Common myeloid progenitor, CD34-positive (primary cell): ENCODE measurements at regions not wholly inside any gene's neighbourhood (a gene's known extent, or its start where the extent isn't known, plus 50 kb on each side); places are given as distances from the start of the nearest gene placed in this dataset.

ENCODE experiments used
- CTCF ChIA-PET: fragments of 350-600 bp; sonication (Branson Sonifier 250); formaldehyde crosslinking; loops from one replicate; lab custom pipeline; 2021; ENCODE audit warnings: antibody characterized with exemption; lab: Charles Lee
- POLR2A ChIA-PET: fragments of 350-600 bp; sonication (Branson Sonifier 250); formaldehyde crosslinking; loops from one replicate; lab custom pipeline; 2021; ENCODE audit warnings: antibody characterized with exemption; lab: Charles Lee
- DNase-seq, 3 donors: peaks; one replicate each; pipeline versions ENCODE4 v3.0.0 to v3.0.0-alpha.2; 2013
- H3K27ac ChIP-seq, 2 experiments: 1 replicate in 1 of 2; 2 replicates in 1 of 2; pipeline ENCODE4 v1.7.0; 2013; ENCODE audit warnings: inconsistent platforms in 2 of 2, low read length in 2 of 2, mild to moderate bottlenecking in 2 of 2, low read depth in 1 of 2, moderate library complexity in 1 of 2; ENCODE audit not compliant: severe bottlenecking in 2 of 2, insufficient read depth in 1 of 2, poor library complexity in 1 of 2
- H3K27me3 ChIP-seq, 5 experiments: replicated peaks in 2 of 5; 1 replicate in 3 of 5; 2 replicates in 2 of 5; pipeline versions ENCODE4 v1.6.1 to v1.7.0; 2013; ENCODE audit warnings: low read length in 4 of 5, mild to moderate bottlenecking in 2 of 5, moderate library complexity in 2 of 5, inconsistent platforms in 1 of 5; ENCODE audit not compliant: insufficient read depth in 5 of 5, control insufficient read depth in 4 of 5
- H3K36me3 ChIP-seq, 4 experiments: 1 replicate in 2 of 4; 2 replicates in 2 of 4; pipeline versions ENCODE4 v1.6.1 to v1.7.0; 2013; ENCODE audit warnings: low read length in 3 of 4, control low read depth in 1 of 4, mild to moderate bottlenecking in 1 of 4; ENCODE audit not compliant: control insufficient read depth in 4 of 4, insufficient read depth in 4 of 4
- H3K4me1 ChIP-seq, 4 experiments: 1 replicate in 3 of 4; 2 replicates in 1 of 4; pipeline versions ENCODE4 v1.6.1 to v1.7.1; 2013; ENCODE audit warnings: low read length in 3 of 4, mild to moderate bottlenecking in 3 of 4, control low read depth in 1 of 4, inconsistent platforms in 1 of 4, moderate library complexity in 1 of 4; ENCODE audit not compliant: control insufficient read depth in 4 of 4, insufficient read depth in 4 of 4; ENCODE audit errors: control extremely low read depth in 1 of 4
- H3K4me3 ChIP-seq, 7 experiments: 1 replicate in 4 of 7; 2 replicates in 3 of 7; pipeline versions ENCODE4 v1.5.1 to v1.7.0; 2013; ENCODE audit warnings: mild to moderate bottlenecking in 7 of 7, low read length in 6 of 7, moderate library complexity in 6 of 7, inconsistent platforms in 2 of 7, low read depth in 2 of 7, control low read depth in 1 of 7; ENCODE audit not compliant: insufficient read depth in 4 of 7, control insufficient read depth in 1 of 7; ENCODE audit errors: extremely low read depth in 1 of 7
- H3K9me3 ChIP-seq, 5 experiments: 1 replicate in 4 of 5; 2 replicates in 1 of 5; pipeline versions ENCODE4 v1.6.1 to v1.7.1; 2013; ENCODE audit warnings: low read length in 4 of 5, mild to moderate bottlenecking in 2 of 5, inconsistent platforms in 1 of 5, low read depth in 1 of 5, moderate library complexity in 1 of 5; ENCODE audit not compliant: control insufficient read depth in 4 of 5, insufficient read depth in 2 of 5; ENCODE audit errors: control extremely low read depth in 1 of 5
- WGBS: methylation state at CpG from one replicate; pipeline ENCODE4 v1.1.5; 2013; ENCODE audit not compliant: insufficient coverage; 5-methylcytosine and 5-hydroxymethylcytosine counted together

DNA sequence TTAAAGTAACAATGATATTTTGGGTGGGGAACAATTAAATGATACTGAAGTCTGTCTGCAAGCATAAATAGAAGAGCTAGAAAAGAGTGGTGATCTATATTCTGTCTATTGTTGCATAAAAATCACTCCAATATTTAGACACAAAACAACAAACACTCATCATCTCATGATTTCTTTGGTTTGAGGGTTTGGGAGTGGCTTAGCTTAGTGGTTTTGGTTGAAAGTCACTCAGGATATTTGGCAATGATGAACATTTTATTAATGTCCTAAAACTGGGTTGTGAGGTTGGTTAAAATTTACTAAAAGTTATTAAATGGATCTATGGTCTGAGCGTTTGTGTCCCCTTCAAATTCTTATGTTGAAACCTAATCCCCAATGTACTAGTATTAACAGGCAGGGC, 54.7 kb upstream of the EGFR start:
- POLR2A ChIA-PET, result no interaction called here
- H3K4me1 ChIP-seq, result no peaks in the 10 kb centered on the region
- H3K27ac ChIP-seq, result no peak overlapping the region
- no peaks in the 10 kb centered on the region for H3K27me3 ChIP-seq
- WGBS, result 100% methylated on average over 1 of the region's 1 CpG
- H3K4me3 ChIP-seq, result no peak overlapping the region
- no peak for DNase-seq
- H3K36me3 ChIP-seq, result no peaks in the 10 kb centered on the region
- H3K9me3 ChIP-seq, result no peaks in the 10 kb centered on the region
- CTCF ChIA-PET, result no interaction called here

DNA sequence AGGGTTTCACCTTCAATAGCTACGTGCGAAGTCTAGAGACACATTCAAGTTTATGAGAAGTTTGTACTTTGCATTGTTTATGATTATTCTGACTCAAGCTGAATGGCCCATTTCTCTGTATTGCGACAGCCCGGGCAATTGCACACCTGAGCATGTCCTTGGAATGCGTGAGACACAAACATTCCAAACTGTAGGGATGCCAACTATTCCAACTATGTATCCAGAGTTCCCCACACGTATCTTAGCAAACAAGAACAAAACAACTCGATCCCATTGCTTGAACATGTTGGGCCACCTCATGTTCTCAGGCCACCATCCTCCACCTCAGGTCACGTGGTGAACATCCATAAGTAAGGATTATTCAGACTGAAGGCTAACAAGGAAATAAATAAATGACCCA, 51.4 kb upstream of the EGFR start:
- WGBS, result 93% methylated on average over 5 of the region's 8 CpGs
- no peak overlapping the region for H3K4me3 ChIP-seq
- ChIA-PET POLR2A (no interaction called here), CTCF (no interaction called here)
- H3K36me3 ChIP-seq, result no peaks in the 10 kb centered on the region
- peaks cover 0 to 3% (median 0%) of the 10 kb centered on the region in 5 experiments for H3K9me3 ChIP-seq
- H3K27ac ChIP-seq, result no peak overlapping the region
- H3K27me3 ChIP-seq, result no peaks in the 10 kb centered on the region
- no peaks in the 10 kb centered on the region for H3K4me1 ChIP-seq
- DNase-seq, result no peak

DNA sequence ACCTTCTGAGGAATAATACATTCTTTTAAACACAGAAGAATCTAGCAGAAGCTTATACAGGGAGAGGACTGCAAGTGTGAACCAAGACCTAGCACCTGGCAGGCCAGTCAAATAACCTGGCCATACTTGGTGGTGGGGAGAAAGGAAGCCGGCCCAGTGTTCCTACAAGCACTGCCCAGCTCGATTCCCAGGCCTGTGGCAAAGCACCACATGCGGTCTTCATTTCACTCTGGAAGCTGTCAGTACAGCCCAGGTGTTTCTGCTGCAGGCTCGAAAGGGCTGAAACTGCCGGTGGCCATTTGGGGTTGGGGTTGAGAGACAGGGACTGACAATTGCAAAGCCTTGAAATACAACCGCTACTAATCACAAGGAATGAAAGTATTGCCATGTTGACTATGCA, 50.8 kb upstream of the EGFR start:
- CTCF ChIA-PET, result no interaction called here
- DNase-seq, result no peak
- H3K36me3 ChIP-seq, result no peaks in the 10 kb centered on the region
- H3K27ac ChIP-seq, result no peak overlapping the region
- H3K27me3 ChIP-seq, result no peaks in the 10 kb centered on the region
- POLR2A ChIA-PET, result no interaction called here
- 82% methylated on average over 5 of the region's 6 CpGs for WGBS
- peaks cover 0 to 3% (median 0%) of the 10 kb centered on the region in 5 experiments for H3K9me3 ChIP-seq
- no peak overlapping the region for H3K4me3 ChIP-seq
- no peaks in the 10 kb centered on the region for H3K4me1 ChIP-seq
